ENCODE measurements at regions not wholly inside any gene's neighbourhood (a gene's known extent, or its start where the extent isn't known, plus 50 kb on each side); places are given as distances from the start of the nearest gene placed in this dataset.

DNA sequence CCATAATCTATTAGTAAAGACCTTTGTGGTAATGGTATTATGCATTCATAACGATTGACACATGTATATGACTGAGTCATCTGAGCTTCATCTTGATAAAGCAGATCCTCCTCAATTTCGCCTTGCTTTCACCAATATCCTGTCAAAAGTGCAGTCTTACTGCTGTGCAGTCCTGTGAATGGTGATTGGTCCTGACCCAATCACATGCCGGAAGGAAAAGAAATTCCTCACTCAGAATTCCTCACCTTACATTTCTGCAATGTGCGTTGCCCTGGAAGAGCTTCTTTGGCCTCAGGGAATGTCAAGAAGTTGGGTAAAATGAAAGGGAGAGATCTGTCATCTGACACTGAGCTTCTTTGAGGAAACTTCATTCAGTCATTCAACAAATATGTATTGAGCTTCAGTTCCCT lies 121.0 kb upstream of the TSPAN2 start:
- Histone ChIP-seq H3K9me3 (ENCODE audit: insufficient read depth in 2 of 2, low read depth in 1 of 2, low read length in 1 of 2) (no peaks in the 10 kb centered on the region), H3K14ac (ENCODE audit: insufficient read length) (no peak overlapping the region), H3K4me3 (ENCODE audit: extremely low read depth in 1 of 4, insufficient read depth in 2 of 4, low read depth in 3 of 4, low read length in 4 of 4) (no peak overlapping the region), H2BK12ac (ENCODE audit: low read depth, low read length) (no peak overlapping the region), H2AK5ac (ENCODE audit: low read depth, low read length) (no peak overlapping the region), H3K56ac (replicated peaks; ENCODE audit: insufficient read length, low read depth, low read length) (no peak overlapping the region), H3K23ac (ENCODE audit: insufficient read length) (no peak overlapping the region), H3K23me2 (ENCODE audit: low read depth, low read length) (no peaks in the 10 kb centered on the region), H4K8ac (ENCODE audit: extremely low read depth, insufficient read depth, low read length) (no peak overlapping the region), H3K27ac (ENCODE audit: low read depth, low read length) (no peak overlapping the region), H2BK15ac (ENCODE audit: low read length) (no peak overlapping the region), H3K4me1 (replicated peaks in 1 of 4; ENCODE audit: control insufficient read depth in 3 of 4, insufficient read depth in 4 of 4, low read length in 3 of 4) (no peaks in the 10 kb centered on the region), H3K4me2 (ENCODE audit: insufficient read depth in 1 of 2, low read depth in 2 of 2, low read length in 2 of 2) (no peak overlapping the region), H2BK5ac (ENCODE audit: low read depth, low read length) (no peak overlapping the region), H3K79me2 (ENCODE audit: control insufficient read depth in 1 of 2, insufficient read depth in 2 of 2, low read length in 2 of 2) (no peaks in the 10 kb centered on the region), H4K20me1 (replicated peaks in 1 of 2; ENCODE audit: control insufficient read depth in 1 of 2, insufficient read depth in 2 of 2, low read length in 2 of 2) (no peaks in the 10 kb centered on the region), H3K18ac (ENCODE audit: extremely low read depth, low read length) (no peak overlapping the region), H2BK120ac (replicated peaks; ENCODE audit: low read depth, low read length) (no peak overlapping the region), H3K9ac (replicated peaks in 1 of 4; ENCODE audit: extremely low read depth in 1 of 4, low read depth in 3 of 4, low read length in 3 of 4) (no peak overlapping the region), H3K79me1 (ENCODE audit: low read depth, low read length) (no peaks in the 10 kb centered on the region), H2AFZ (ENCODE audit: low read length) (no peak overlapping the region), H3K36me3 (ENCODE audit: control insufficient read depth in 2 of 4, insufficient read depth in 4 of 4, low read length in 3 of 4) (no peaks in the 10 kb centered on the region), H3K4ac (replicated peaks; ENCODE audit: insufficient read length, low read depth, low read length) (no peak overlapping the region), H2BK20ac (ENCODE audit: low read length) (no peak overlapping the region), H4K5ac (ENCODE audit: insufficient read length, low read depth, low read length) (no peak overlapping the region), H3K27me3 (replicated peaks in 1 of 4; ENCODE audit: control insufficient read depth in 3 of 4, extremely low read depth in 1 of 4, insufficient read depth in 3 of 4, low read length in 3 of 4) (no peaks in the 10 kb centered on the region), H4K91ac (replicated peaks; ENCODE audit: insufficient read length, low read length) (no peak overlapping the region)
- CTCF ChIA-PET (ENCODE audit: partially characterized antibody): interaction anchor here (0.9 to 2.5 kb wide), 5 partner anchors 9 to 73 kb away, joined by 3 to 8 read pairs (median 3); no protein-coding TSS in a partner anchor
- 92% methylated on average over 4 of the region's 4 CpGs; no CpG with 5 or more reads in 1 of the 2 experiments for WGBS, 2 experiments (ENCODE audit: extremely low coverage in 1 of 2, insufficient coverage in 1 of 2, insufficient read length in 1 of 2, insufficient replicate concordance in 2 of 2, low coverage in 1 of 2, low lambda C conversion rate in 2 of 2, missing lambda C conversion rate in 1 of 2)
- no peak for DNase-seq (ENCODE audit: low read depth in 1 of 2, low spot score in 2 of 2)
- TF ChIP-seq ASH2L (IDR thresholded peaks at IDR 0.05; ENCODE audit: low read length): no peak
- TF ChIP-seq JUN (IDR thresholded peaks at IDR 0.05; ENCODE audit: low read depth, low read length): no peak
- no peak for TF ChIP-seq SIRT6 (IDR thresholded peaks at IDR 0.05; ENCODE audit: low read length)
- no peak for FAIRE-seq
- POLR2A ChIA-PET (ENCODE audit: partially characterized antibody): no interaction called here

All from H1 (cell line).